ENCODE measurements at regions not wholly inside any gene's neighbourhood (a gene's known extent, or its start where the extent isn't known, plus 50 kb on each side); places are given as distances from the start of the nearest gene placed in this dataset.

GRCh38 chr2:67658820-67659219 lies 261.7 kb downstream of the ETAA1 start:
- no peak overlapping the region for H3K27ac ChIP-seq
- no peaks in the 10 kb centered on the region for H3K27me3 ChIP-seq
- no peak overlapping the region for H3K4me3 ChIP-seq (replicated peaks in 1 of 3)
- intact Hi-C loops (cut with DNase I), result no loop called here
- no peaks in the 10 kb centered on the region for H3K36me3 ChIP-seq
- H3K9me3 ChIP-seq, result no peaks in the 10 kb centered on the region
- no peak for DNase-seq
- TF ChIP-seq CTCF (IDR thresholded peaks at IDR 0.05), result no peak
- no peak for TF ChIP-seq POLR2A (IDR thresholded peaks at IDR 0.05)
- H3K4me1 ChIP-seq, result no peaks in the 10 kb centered on the region

GRCh38 chr2:67660015-67660602 lies 263.0 kb downstream of the ETAA1 start:
- H3K27ac ChIP-seq, result no peak overlapping the region
- intact Hi-C loops (cut with DNase I), result no loop called here
- TF ChIP-seq CTCF (IDR thresholded peaks at IDR 0.05), result no peak
- TF ChIP-seq POLR2A (IDR thresholded peaks at IDR 0.05), result no peak
- 91 to 92% methylated on average over 4 of the region's 4 CpGs for WGBS, 2 donors
- no peak for DNase-seq
- H3K27me3 ChIP-seq, result no peaks in the 10 kb centered on the region
- no peak overlapping the region for H3K4me3 ChIP-seq (replicated peaks in 1 of 3)
- no peaks in the 10 kb centered on the region for H3K4me1 ChIP-seq
- no peaks in the 10 kb centered on the region for H3K9me3 ChIP-seq
- H3K36me3 ChIP-seq, result no peaks in the 10 kb centered on the region

DNA sequence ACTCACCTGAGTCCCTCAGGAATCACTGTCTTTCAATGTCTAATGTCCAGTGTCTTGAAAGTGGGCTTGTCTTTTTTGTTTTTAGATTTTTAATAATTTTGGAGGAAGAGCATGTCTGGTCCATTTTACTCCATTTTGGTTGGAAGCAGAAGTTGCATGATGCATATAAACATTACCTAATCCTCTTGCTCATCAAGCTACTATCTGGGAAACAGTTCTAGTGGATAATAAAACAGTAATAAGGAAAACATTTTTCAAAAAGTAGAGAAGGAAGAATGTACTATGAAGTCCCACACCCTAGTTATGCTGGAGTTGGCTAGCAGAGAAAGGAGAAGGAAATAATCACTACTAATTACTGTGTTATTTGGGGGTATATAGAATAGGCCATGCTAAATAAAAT lies 263.7 kb downstream of the ETAA1 start:
- TF ChIP-seq CTCF (IDR thresholded peaks at IDR 0.05) (no peak), POLR2A (IDR thresholded peaks at IDR 0.05) (no peak)
- H3K27me3 ChIP-seq, result no peaks in the 10 kb centered on the region
- H3K4me1 ChIP-seq, result no peaks in the 10 kb centered on the region
- H3K36me3 ChIP-seq, result no peaks in the 10 kb centered on the region
- DNase-seq, result no peak
- no peaks in the 10 kb centered on the region for H3K9me3 ChIP-seq
- intact Hi-C loops (cut with DNase I), result no loop called here
- no peak overlapping the region for H3K4me3 ChIP-seq (replicated peaks in 1 of 3)
- no peak overlapping the region for H3K27ac ChIP-seq

DNA sequence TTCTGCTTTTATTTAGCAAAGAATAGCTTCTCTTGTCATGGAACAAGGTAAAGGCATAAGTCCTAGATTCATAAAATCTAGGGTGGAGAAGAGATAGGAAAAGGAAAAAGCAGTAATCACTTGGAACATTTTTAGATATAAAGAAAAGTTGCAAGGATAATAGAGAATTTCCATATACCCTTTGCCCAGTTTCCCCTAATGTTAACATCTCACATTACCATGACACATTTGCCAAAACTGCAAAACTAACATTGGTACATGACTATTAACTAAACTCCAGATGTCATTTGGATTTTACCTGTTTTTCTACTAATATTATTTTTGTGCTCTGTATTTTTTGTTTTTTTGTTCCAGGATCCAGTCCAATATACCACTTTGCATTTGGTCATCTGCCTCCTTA lies 265.1 kb downstream of the ETAA1 start:
- TF ChIP-seq POLR2A (IDR thresholded peaks at IDR 0.05), result no peak
- no peak for DNase-seq
- intact Hi-C loops (cut with DNase I), result no loop called here
- Histone ChIP-seq H3K27ac (no peak overlapping the region), H3K9me3 (no peaks in the 10 kb centered on the region), H3K27me3 (no peaks in the 10 kb centered on the region), H3K4me3 (replicated peaks in 1 of 3) (no peak overlapping the region), H3K4me1 (peaks cover 3 to 5% of the 10 kb centered on the region in 2 donors), H3K36me3 (no peaks in the 10 kb centered on the region)

DNA sequence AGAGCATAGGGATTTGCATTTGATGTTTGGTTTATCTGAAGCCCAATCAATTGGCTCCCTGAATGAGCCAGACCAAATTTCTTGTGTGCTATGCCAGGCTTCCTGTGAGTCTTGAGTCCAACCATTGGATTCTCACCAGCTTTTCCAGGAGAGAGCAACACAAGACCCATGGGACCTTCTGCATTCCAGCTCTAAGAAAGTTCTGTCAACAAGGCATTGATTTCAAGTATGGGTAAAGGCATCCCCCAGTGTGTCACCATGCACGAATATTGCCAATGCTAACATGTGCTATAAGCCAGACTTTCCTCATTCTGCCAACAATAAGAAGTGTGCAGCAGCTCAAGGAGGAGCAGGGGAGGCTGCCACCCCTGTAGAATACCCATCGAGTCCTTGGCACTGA lies 266.6 kb downstream of the ETAA1 start:
- Histone ChIP-seq H3K36me3 (no peaks in the 10 kb centered on the region), H3K27ac (no peak overlapping the region), H3K27me3 (no peaks in the 10 kb centered on the region), H3K4me1 (peaks cover 10 to 19% of the 10 kb centered on the region in 2 donors), H3K9me3 (no peaks in the 10 kb centered on the region), H3K4me3 (replicated peaks in 1 of 3) (no peak overlapping the region)
- intact Hi-C loops (cut with DNase I), result no loop called here
- DNase-seq, result no peak
- TF ChIP-seq CTCF (IDR thresholded peaks at IDR 0.05), result no peak
- TF ChIP-seq POLR2A (IDR thresholded peaks at IDR 0.05), result no peak
- WGBS, 2 donors, result 54 to 69% methylated on average over 2 of the region's 2 CpGs
